Prostate gland (tissue), 2 donors: ENCODE measurements at regions not wholly inside any gene's neighbourhood (a gene's known extent, or its start where the extent isn't known, plus 50 kb on each side); places are given as distances from the start of the nearest gene placed in this dataset.

Source experiments
- DNase-seq: peaks from one replicate; pipeline ENCODE4 v3.0.0-alpha.2; 2019; ENCODE audit warnings: low spot score
- H3K27ac ChIP-seq, 2 donors: fragments of 200-600 bp; sonication (generic); 2 replicates each; pipeline ENCODE4 v1.5.1; 2017 to 2019
- H3K27me3 ChIP-seq: fragments of 200-600 bp; sonication (generic); replicated peaks from 2 replicates; pipeline ENCODE4 v1.5.1; 2019; ENCODE audit not compliant: insufficient read depth
- H3K36me3 ChIP-seq, 2 donors: fragments of 200-600 bp; sonication (generic); 1 replicate in 1 of 2; 2 replicates in 1 of 2; pipeline versions ENCODE4 v1.5.1 to v1.8.1; 2017 to 2019
- H3K4me1 ChIP-seq: fragments of 200-600 bp; sonication (generic); replicated peaks from 2 replicates; pipeline ENCODE4 v1.5.1; 2019
- H3K4me3 ChIP-seq, 2 donors: fragments of 200-600 bp; sonication (generic); 2 replicates each; pipeline ENCODE4 v1.5.1; 2017 to 2019
- H3K9me3 ChIP-seq: fragments of 200-600 bp; sonication (generic); 2 replicates; pipeline ENCODE4 v1.5.1; 2017
- POLR2A ChIP-seq: fragments of 450-650 bp; IDR thresholded peaks from one replicate; pipeline ENCODE4 v1.6.1; 2016; ENCODE audit warnings: antibody characterized with exemption, mild to moderate bottlenecking
- POLR2AphosphoS5 ChIP-seq: sonication (generic); formaldehyde crosslinking; IDR thresholded peaks from one replicate; pipeline ENCODE4 v1.6.1; 2017; ENCODE audit warnings: antibody characterized with exemption
- WGBS: methylation state at CpG from one replicate; pipeline ENCODE4 v1.1.5; 2018; 5-methylcytosine and 5-hydroxymethylcytosine counted together
- intact Hi-C: fragments of 100-400 bp; cut with DNase I; formaldehyde crosslinking; loops from one replicate; pipeline ENCODE4 v1.14.2; 2022
- TF ChIP-seq, protein P1 (sequence below), 4 experiments: fragments of 200-600 bp in 2 of 4; fragments of 450-650 bp in 2 of 4; sonication (generic) in 2 of 4; IDR thresholded peaks; 1 replicate in 3 of 4; 2 replicates in 1 of 4; pipeline ENCODE4 v1.5.1; 2016 to 2019; ENCODE audit warnings: antibody characterized with exemption in 4 of 4, mild to moderate bottlenecking in 2 of 4, moderate library complexity in 2 of 4

DNA sequence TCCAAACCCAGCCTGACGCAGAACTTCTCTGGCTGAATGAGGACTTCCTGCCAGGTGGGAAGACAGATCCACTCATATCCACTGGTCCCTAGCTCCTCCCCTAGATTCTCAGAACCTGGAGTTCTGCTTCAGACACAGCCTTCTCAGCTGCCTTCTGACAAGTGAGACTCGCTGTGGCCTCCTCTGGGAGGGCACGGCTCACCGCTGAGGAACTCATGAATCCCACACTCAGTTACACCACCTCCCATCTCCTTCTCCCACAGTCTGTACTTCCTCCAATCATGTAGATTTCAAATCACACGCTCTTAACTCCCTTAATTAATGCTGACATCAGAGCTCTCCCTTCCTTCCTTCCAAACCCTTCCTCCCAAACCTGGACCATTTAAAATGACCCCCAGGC is 86.4 kb upstream of the TMEM45B start:
- TF ChIP-seq POLR2AphosphoS5 (no peak), POLR2A (no peak)
- TF ChIP-seq, protein P1, sequence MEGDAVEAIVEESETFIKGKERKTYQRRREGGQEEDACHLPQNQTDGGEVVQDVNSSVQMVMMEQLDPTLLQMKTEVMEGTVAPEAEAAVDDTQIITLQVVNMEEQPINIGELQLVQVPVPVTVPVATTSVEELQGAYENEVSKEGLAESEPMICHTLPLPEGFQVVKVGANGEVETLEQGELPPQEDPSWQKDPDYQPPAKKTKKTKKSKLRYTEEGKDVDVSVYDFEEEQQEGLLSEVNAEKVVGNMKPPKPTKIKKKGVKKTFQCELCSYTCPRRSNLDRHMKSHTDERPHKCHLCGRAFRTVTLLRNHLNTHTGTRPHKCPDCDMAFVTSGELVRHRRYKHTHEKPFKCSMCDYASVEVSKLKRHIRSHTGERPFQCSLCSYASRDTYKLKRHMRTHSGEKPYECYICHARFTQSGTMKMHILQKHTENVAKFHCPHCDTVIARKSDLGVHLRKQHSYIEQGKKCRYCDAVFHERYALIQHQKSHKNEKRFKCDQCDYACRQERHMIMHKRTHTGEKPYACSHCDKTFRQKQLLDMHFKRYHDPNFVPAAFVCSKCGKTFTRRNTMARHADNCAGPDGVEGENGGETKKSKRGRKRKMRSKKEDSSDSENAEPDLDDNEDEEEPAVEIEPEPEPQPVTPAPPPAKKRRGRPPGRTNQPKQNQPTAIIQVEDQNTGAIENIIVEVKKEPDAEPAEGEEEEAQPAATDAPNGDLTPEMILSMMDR (IDR thresholded peaks at IDR 0.05): no peak
- Histone ChIP-seq H3K9me3 (no peaks in the 10 kb centered on the region), H3K4me3 (no peak overlapping the region), H3K27ac (no peak overlapping the region), H3K36me3 (no peaks in the 10 kb centered on the region), H3K27me3 (no peaks in the 10 kb centered on the region), H3K4me1 (no peaks in the 10 kb centered on the region)
- intact Hi-C loops: no loop called here
- DNase-seq: no peak
- WGBS: 78% methylated on average over 5 of the region's 5 CpGs

- H3K9me3 ChIP-seq: no peaks in the 10 kb centered on the region
- intact Hi-C loops: no loop called here
- DNase-seq: no peak
- H3K27me3 ChIP-seq: no peaks in the 10 kb centered on the region
- H3K4me3 ChIP-seq: no peak overlapping the region
- H3K36me3 ChIP-seq: no peaks in the 10 kb centered on the region
- TF ChIP-seq POLR2A (no peak), POLR2AphosphoS5 (no peak)
- TF ChIP-seq, protein P1 (IDR thresholded peaks at IDR 0.05): no peak
- WGBS: 94% methylated on average over 10 of the region's 10 CpGs
- H3K4me1 ChIP-seq: no peaks in the 10 kb centered on the region
- H3K27ac ChIP-seq: no peak overlapping the region
These were observed 85.8 kb upstream of the TMEM45B start for GRCh38 chr11:129729823-129730222.

- DNase-seq: no peak
- intact Hi-C loops: no loop called here
- no peaks in the 10 kb centered on the region for H3K36me3 ChIP-seq
- no peak overlapping the region for H3K27ac ChIP-seq
- WGBS: 75% methylated on average over 8 of the region's 8 CpGs
- no peak overlapping the region for H3K4me3 ChIP-seq
- H3K27me3 ChIP-seq: no peaks in the 10 kb centered on the region
- H3K9me3 ChIP-seq: no peaks in the 10 kb centered on the region
- TF ChIP-seq POLR2A (no peak), POLR2AphosphoS5 (no peak)
- TF ChIP-seq, protein P1 (IDR thresholded peaks at IDR 0.05): no peak
- H3K4me1 ChIP-seq: no peaks in the 10 kb centered on the region
These were observed 84.3 kb upstream of the TMEM45B start for GRCh38 chr11:129731316-129731715.

GRCh38 chr11:129732941-129733340 is 82.7 kb upstream of the TMEM45B start:
- Histone ChIP-seq H3K4me3 (no peak overlapping the region), H3K36me3 (no peaks in the 10 kb centered on the region), H3K9me3 (no peaks in the 10 kb centered on the region), H3K4me1 (no peaks in the 10 kb centered on the region), H3K27me3 (no peaks in the 10 kb centered on the region), H3K27ac (no peak overlapping the region)
- intact Hi-C loops: no loop called here
- TF ChIP-seq, protein P1 (IDR thresholded peaks at IDR 0.05): no peak
- TF ChIP-seq POLR2A (no peak), POLR2AphosphoS5 (no peak)
- no peak for DNase-seq
- WGBS: 73% methylated on average over 4 of the region's 4 CpGs

GRCh38 chr11:129733384-129733783 is 82.3 kb upstream of the TMEM45B start:
- no peak for DNase-seq
- 87% methylated on average over 9 of the region's 9 CpGs for WGBS
- no peak overlapping the region for H3K27ac ChIP-seq
- no peaks in the 10 kb centered on the region for H3K9me3 ChIP-seq
- no peak overlapping the region for H3K4me3 ChIP-seq
- TF ChIP-seq POLR2A (no peak), POLR2AphosphoS5 (no peak)
- TF ChIP-seq, protein P1 (IDR thresholded peaks at IDR 0.05): no peak
- H3K27me3 ChIP-seq: no peaks in the 10 kb centered on the region
- no peaks in the 10 kb centered on the region for H3K4me1 ChIP-seq
- H3K36me3 ChIP-seq: no peaks in the 10 kb centered on the region
- intact Hi-C loops: no loop called here
